Vagina (tissue), 2 donors: ENCODE measurements at regions not wholly inside any gene's neighbourhood (a gene's known extent, or its start where the extent isn't known, plus 50 kb on each side); places are given as distances from the start of the nearest gene placed in this dataset.

Experiments used
- CTCF ChIP-seq, 3 experiments: fragments of 450-650 bp in 2 of 3; fragments of 200-600 bp in 1 of 3; sonication (generic) in 1 of 3; IDR thresholded peaks; one replicate each; pipeline ENCODE4 v1.5.1; 2017 to 2019; ENCODE audit warnings: antibody characterized with exemption in 3 of 3, mild to moderate bottlenecking in 2 of 3, moderate library complexity in 2 of 3
- POLR2A ChIP-seq, 2 donors: fragments of 450-650 bp; IDR thresholded peaks; one replicate each; pipeline ENCODE4 v1.6.1; 2017; ENCODE audit warnings: antibody characterized with exemption in 2 of 2, mild to moderate bottlenecking in 2 of 2, moderate library complexity in 2 of 2
- POLR2AphosphoS5 ChIP-seq, 2 donors: sonication (generic); formaldehyde crosslinking; IDR thresholded peaks; one replicate each; pipeline ENCODE4 v1.9.0; 2017; ENCODE audit warnings: antibody characterized with exemption in 2 of 2, mild to moderate bottlenecking in 2 of 2, low read depth in 1 of 2; ENCODE audit not compliant: insufficient read depth in 1 of 2

GRCh38 chr13:99829593-99830239 lies 141.9 kb downstream of the ZIC5 start:
- TF ChIP-seq CTCF (IDR thresholded peaks at IDR 0.05) = no peak
- TF ChIP-seq POLR2A (IDR thresholded peaks at IDR 0.05) = no peak
- TF ChIP-seq POLR2AphosphoS5 (IDR thresholded peaks at IDR 0.05; ENCODE audit: insufficient read depth in 1 of 2, low read depth in 1 of 2) = no peak
